H9 (cell line): ENCODE measurements at regions not wholly inside any gene's neighbourhood (a gene's known extent, or its start where the extent isn't known, plus 50 kb on each side); places are given as distances from the start of the nearest gene placed in this dataset.

Source experiments
- DNase-seq: peaks from one replicate; pipeline ENCODE4 v3.0.0-alpha.2; 2017
- H2AFZ ChIP-seq: one replicate; pipeline ENCODE4 v1.6.1; 2013; ENCODE audit warnings: mild to moderate bottlenecking, low read length, control low read depth, moderate library complexity
- H2AK5ac ChIP-seq: 2 replicates; pipeline ENCODE4 v1.6.1; 2013; ENCODE audit warnings: low read length, control low read depth, mixed read lengths; ENCODE audit not compliant: insufficient read length
- H2BK120ac ChIP-seq: one replicate; pipeline ENCODE4 v1.6.1; 2013; ENCODE audit warnings: low read depth, mild to moderate bottlenecking, low read length, control low read depth, inconsistent platforms; ENCODE audit not compliant: poor library complexity, severe bottlenecking
- H2BK12ac ChIP-seq: 2 replicates; pipeline ENCODE4 v1.6.1; 2013; ENCODE audit warnings: low read length, control low read depth, mixed read lengths, low read depth; ENCODE audit not compliant: insufficient read length
- H2BK15ac ChIP-seq: 2 replicates; pipeline ENCODE4 v1.6.1; 2013; ENCODE audit warnings: low read depth, low read length, control low read depth
- H2BK20ac ChIP-seq: one replicate; pipeline ENCODE4 v1.6.1; 2013; ENCODE audit warnings: low read depth, mild to moderate bottlenecking, low read length, control low read depth, inconsistent platforms; ENCODE audit not compliant: poor library complexity, severe bottlenecking
- H2BK5ac ChIP-seq: 2 replicates; pipeline ENCODE4 v1.6.1; 2013; ENCODE audit warnings: low read length, control low read depth, mixed read lengths; ENCODE audit not compliant: insufficient read length
- H3K14ac ChIP-seq: 2 replicates; pipeline ENCODE4 v1.6.1; 2013; ENCODE audit warnings: low read length, control low read depth; ENCODE audit not compliant: insufficient read depth
- H3K18ac ChIP-seq: 2 replicates; pipeline ENCODE4 v1.6.1; 2013; ENCODE audit warnings: low read depth, mild to moderate bottlenecking, mixed read lengths, low read length, control low read depth; ENCODE audit not compliant: insufficient read length
- H3K23ac ChIP-seq: 2 replicates; pipeline ENCODE4 v1.6.1; 2013; ENCODE audit warnings: low read length, control low read depth, mixed read lengths, low read depth; ENCODE audit not compliant: insufficient read length
- H3K23me2 ChIP-seq: 2 replicates; pipeline ENCODE4 v1.6.1; 2013; ENCODE audit warnings: low read depth, mild to moderate bottlenecking, mixed read lengths, low read length, control low read depth; ENCODE audit not compliant: insufficient read length, poor library complexity, severe bottlenecking
- H3K27ac ChIP-seq: 2 replicates; pipeline ENCODE4 v1.5.1; 2013; ENCODE audit warnings: low read length, control low read depth, mixed read lengths, low read depth; ENCODE audit not compliant: insufficient read length
- H3K27me3 ChIP-seq: 2 replicates; pipeline ENCODE4 v1.6.1; 2013; ENCODE audit warnings: low read length, control low read depth, inconsistent platforms; ENCODE audit not compliant: insufficient read depth
- H3K4ac ChIP-seq: 2 replicates; pipeline ENCODE4 v1.6.1; 2013; ENCODE audit warnings: low read depth, mild to moderate bottlenecking, control low read depth, inconsistent platforms, low read length, moderate library complexity
- H3K4me1 ChIP-seq: 2 replicates; pipeline ENCODE4 v1.6.1; 2013; ENCODE audit warnings: low read length, control low read depth, inconsistent platforms; ENCODE audit not compliant: insufficient read depth
- H3K4me2 ChIP-seq: 2 replicates; pipeline ENCODE4 v1.6.1; 2013; ENCODE audit warnings: low read length, control low read depth, mixed read lengths; ENCODE audit not compliant: insufficient read length, insufficient read depth
- H3K56ac ChIP-seq: 2 replicates; pipeline ENCODE4 v1.6.1; 2013; ENCODE audit warnings: low read depth, mild to moderate bottlenecking, mixed read lengths, low read length, control low read depth; ENCODE audit not compliant: insufficient read length
- H3K79me1 ChIP-seq: 2 replicates; pipeline ENCODE4 v1.6.1; 2013; ENCODE audit warnings: low read depth, mild to moderate bottlenecking, moderate library complexity, low read length, control low read depth, inconsistent platforms; ENCODE audit not compliant: insufficient read depth, poor library complexity, severe bottlenecking
- H3K79me2 ChIP-seq: 2 replicates; pipeline ENCODE4 v1.6.1; 2013; ENCODE audit warnings: low read length, control low read depth, inconsistent platforms; ENCODE audit not compliant: insufficient read depth
- H3K9ac ChIP-seq: 2 replicates; pipeline ENCODE4 v1.6.1; 2013; ENCODE audit warnings: low read length, control low read depth, mixed read lengths; ENCODE audit not compliant: insufficient read length; ENCODE audit errors: extremely low read depth
- H3K9me3 ChIP-seq: one replicate; pipeline ENCODE4 v1.6.1; 2013; ENCODE audit warnings: low read depth, low read length, inconsistent platforms; ENCODE audit not compliant: control insufficient read depth
- H3T11ph ChIP-seq: one replicate; pipeline ENCODE4 v1.6.1; 2013; ENCODE audit warnings: mild to moderate bottlenecking, low read length, control low read depth, inconsistent platforms
- H4K20me1 ChIP-seq: one replicate; pipeline ENCODE4 v1.6.1; 2013; ENCODE audit not compliant: control insufficient read depth, insufficient read length, insufficient read depth
- H4K5ac ChIP-seq: 2 replicates; pipeline ENCODE4 v1.6.1; 2013; ENCODE audit warnings: low read depth, mild to moderate bottlenecking, mixed read lengths, low read length, control low read depth; ENCODE audit not compliant: insufficient read length
- H4K8ac ChIP-seq: replicated peaks from 2 replicates; pipeline ENCODE4 v1.6.1; 2013; ENCODE audit warnings: low read length, control low read depth, mixed read lengths, low read depth; ENCODE audit not compliant: insufficient read length
- H4K91ac ChIP-seq: 2 replicates; pipeline ENCODE4 v1.6.1; 2013; ENCODE audit warnings: low read depth, mild to moderate bottlenecking, moderate library complexity, mixed read lengths, low read length, control low read depth; ENCODE audit not compliant: insufficient read length
- H3K27ac Mint-ChIP-seq, 3 experiments: 2 replicates in 2 of 3; 3 replicates in 1 of 3; pipeline ENCODE4 v1.8.0; 2020 to 2021; ENCODE audit warnings: mixed read lengths in 3 of 3, mild to moderate bottlenecking in 1 of 3, moderate library complexity in 1 of 3
- H3K27me3 Mint-ChIP-seq: 2 replicates; pipeline ENCODE4 v1.8.0; 2021; ENCODE audit warnings: low read depth, mild to moderate bottlenecking, moderate library complexity, mixed read lengths
- H3K36me3 Mint-ChIP-seq, 3 experiments: 2 replicates in 2 of 3; 3 replicates in 1 of 3; pipeline ENCODE4 v1.8.0; 2020 to 2021; ENCODE audit warnings: low read depth in 3 of 3, mixed read lengths in 3 of 3; ENCODE audit not compliant: insufficient read depth in 1 of 3
- H3K4me1 Mint-ChIP-seq, 2 experiments: 2 replicates each; pipeline ENCODE4 v1.8.0; 2020; ENCODE audit warnings: mixed read lengths in 2 of 2
- H3K4me3 Mint-ChIP-seq, 2 experiments: 2 replicates in 1 of 2; 3 replicates in 1 of 2; pipeline ENCODE4 v1.8.0; 2020 to 2021; ENCODE audit warnings: mild to moderate bottlenecking in 2 of 2, mixed read lengths in 2 of 2, moderate library complexity in 1 of 2
- H3K9me3 Mint-ChIP-seq, 2 experiments: 2 replicates in 1 of 2; 3 replicates in 1 of 2; pipeline ENCODE4 v1.8.0; 2020; ENCODE audit warnings: mild to moderate bottlenecking in 2 of 2, mixed read lengths in 2 of 2, moderate library complexity in 1 of 2
- WGBS: extraction: QIAGEN DNeasy Blood & Tissue Kit; methylation state at CpG from one replicate; pipeline ENCODE4 v1.1.7; 2013; ENCODE audit warnings: missing lambda C conversion rate, low lambda C conversion rate, mixed read lengths; ENCODE audit not compliant: insufficient read length; ENCODE audit errors: extremely low coverage; 5-methylcytosine and 5-hydroxymethylcytosine counted together
- TF ChIP-seq, protein P1 (sequence below): fragments of 200-600 bp; sonication (generic); conservative IDR thresholded peaks from 3 replicates; pipeline ENCODE4 v1.8.0; 2021; ENCODE audit warnings: antibody characterized with exemption, mild to moderate bottlenecking

- no peak overlapping the region for H2BK5ac ChIP-seq
- H4K20me1 ChIP-seq = no peaks in the 10 kb centered on the region
- no peak overlapping the region for H2BK12ac ChIP-seq
- TF ChIP-seq, protein P1, sequence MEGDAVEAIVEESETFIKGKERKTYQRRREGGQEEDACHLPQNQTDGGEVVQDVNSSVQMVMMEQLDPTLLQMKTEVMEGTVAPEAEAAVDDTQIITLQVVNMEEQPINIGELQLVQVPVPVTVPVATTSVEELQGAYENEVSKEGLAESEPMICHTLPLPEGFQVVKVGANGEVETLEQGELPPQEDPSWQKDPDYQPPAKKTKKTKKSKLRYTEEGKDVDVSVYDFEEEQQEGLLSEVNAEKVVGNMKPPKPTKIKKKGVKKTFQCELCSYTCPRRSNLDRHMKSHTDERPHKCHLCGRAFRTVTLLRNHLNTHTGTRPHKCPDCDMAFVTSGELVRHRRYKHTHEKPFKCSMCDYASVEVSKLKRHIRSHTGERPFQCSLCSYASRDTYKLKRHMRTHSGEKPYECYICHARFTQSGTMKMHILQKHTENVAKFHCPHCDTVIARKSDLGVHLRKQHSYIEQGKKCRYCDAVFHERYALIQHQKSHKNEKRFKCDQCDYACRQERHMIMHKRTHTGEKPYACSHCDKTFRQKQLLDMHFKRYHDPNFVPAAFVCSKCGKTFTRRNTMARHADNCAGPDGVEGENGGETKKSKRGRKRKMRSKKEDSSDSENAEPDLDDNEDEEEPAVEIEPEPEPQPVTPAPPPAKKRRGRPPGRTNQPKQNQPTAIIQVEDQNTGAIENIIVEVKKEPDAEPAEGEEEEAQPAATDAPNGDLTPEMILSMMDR = no peak
- Mint-ChIP-seq H3K4me1 (peaks cover 14 to 17% of the 10 kb centered on the region in 2 experiments), H3K4me3 (no peak overlapping the region), H3K27me3 (peaks cover 15% of the 10 kb centered on the region), H3K27ac (no peak overlapping the region), H3K9me3 (peaks cover 16 to 19% of the 10 kb centered on the region in 2 experiments), H3K36me3 (peaks cover 0 to 15% (median 4%) of the 10 kb centered on the region in 3 experiments; a peak in 4 of 7 replicates)
- no peaks in the 10 kb centered on the region for H3K79me2 ChIP-seq
- H3K9ac ChIP-seq = no peak overlapping the region
- H3K23ac ChIP-seq = no peak overlapping the region
- no CpG with 5 or more reads among the region's 4 CpGs for WGBS
- no peaks in the 10 kb centered on the region for H3K27me3 ChIP-seq
- H2BK20ac ChIP-seq = no peak overlapping the region
- no peak overlapping the region for H4K5ac ChIP-seq
- H3K4ac ChIP-seq = no peak overlapping the region
- no peaks in the 10 kb centered on the region for H3K4me1 ChIP-seq
- no peak overlapping the region for H3K18ac ChIP-seq
- no peak overlapping the region for H3K4me2 ChIP-seq
- H2AK5ac ChIP-seq = no peak overlapping the region
- H2BK120ac ChIP-seq = no peak overlapping the region
- H3T11ph ChIP-seq = no peak overlapping the region
- no peak overlapping the region for H4K91ac ChIP-seq
- no peak overlapping the region for H3K14ac ChIP-seq
- H3K79me1 ChIP-seq = no peaks in the 10 kb centered on the region
- DNase-seq = no peak
- H2BK15ac ChIP-seq = no peak overlapping the region
- H3K9me3 ChIP-seq = peaks cover 6% of the 10 kb centered on the region
- H3K56ac ChIP-seq = no peak overlapping the region
- no peaks in the 10 kb centered on the region for H3K23me2 ChIP-seq
- H4K8ac ChIP-seq = no peak overlapping the region
- H2AFZ ChIP-seq = no peak overlapping the region
- H3K27ac ChIP-seq = no peak overlapping the region
These were observed 191.9 kb downstream of the PTPRU start for GRCh38 chr1:29428280-29428615.
